PC-9 (cell line): ENCODE measurements at regions not wholly inside any gene's neighbourhood (a gene's known extent, or its start where the extent isn't known, plus 50 kb on each side); places are given as distances from the start of the nearest gene placed in this dataset.

Source experiments
- BruUV-seq: library from RNA; stranded (reverse); fragments of 400-500 nt; replicated peaks from 2 replicates; lab custom pipeline; 2021; lab: Mats Ljungman, UMichigan
- CTCF ChIA-PET: fragments of 300-600 bp; sonication (Branson Sonifier 250); formaldehyde crosslinking; loops from one replicate; lab custom pipeline; 2022; ENCODE audit warnings: antibody characterized with exemption; lab: Charles Lee
- POLR2A ChIA-PET: fragments of 300-600 bp; sonication (Branson Sonifier 250); formaldehyde crosslinking; loops from one replicate; lab custom pipeline; 2022; ENCODE audit warnings: antibody characterized with exemption; ENCODE audit not compliant: unreplicated experiment; lab: Charles Lee
- DNase-seq, 2 experiments: peaks; one replicate each; pipeline versions ENCODE4 v3.0.0 to v3.0.0-alpha.2; 2015 to 2022; ENCODE audit warnings: mixed read lengths in 1 of 2
- H2AFZ ChIP-seq: fragments of 200-600 bp; sonication (generic); 2 replicates; pipeline ENCODE4 v1.8.1; 2017; ENCODE audit warnings: antibody characterized with exemption
- H3F3A ChIP-seq: fragments of 200-600 bp; sonication (generic); 2 replicates; pipeline ENCODE4 v1.8.1; 2017; ENCODE audit warnings: antibody characterized with exemption, mild to moderate bottlenecking, low read depth; ENCODE audit not compliant: insufficient read depth
- H3K27ac ChIP-seq: fragments of 200-600 bp; sonication (generic); 2 replicates; pipeline ENCODE4 v1.6.1; 2016; ENCODE audit warnings: mixed run types
- H3K27me3 ChIP-seq: fragments of 200-600 bp; sonication (generic); 2 replicates; pipeline ENCODE4 v1.6.1; 2016; ENCODE audit warnings: low read depth, mixed run types; ENCODE audit not compliant: insufficient read depth
- H3K36me3 ChIP-seq: fragments of 200-600 bp; sonication (generic); 2 replicates; pipeline ENCODE4 v1.6.1; 2016; ENCODE audit warnings: low read depth, mixed run types
- H3K4me1 ChIP-seq: fragments of 200-600 bp; sonication (generic); replicated peaks from 2 replicates; pipeline ENCODE4 v1.6.1; 2016; ENCODE audit warnings: mixed run types; ENCODE audit not compliant: insufficient read depth
- H3K4me2 ChIP-seq: fragments of 200-600 bp; sonication (generic); 2 replicates; pipeline ENCODE4 v1.6.1; 2017; ENCODE audit warnings: mixed run types
- H3K4me3 ChIP-seq: fragments of 200-600 bp; sonication (generic); 2 replicates; pipeline ENCODE4 v1.6.1; 2016; ENCODE audit warnings: mixed run types
- H3K79me2 ChIP-seq: fragments of 200-600 bp; sonication (generic); 2 replicates; pipeline ENCODE4 v1.6.1; 2017; ENCODE audit warnings: low read depth, mixed run types
- H3K9me2 ChIP-seq: fragments of 200-600 bp; sonication (generic); 2 replicates; pipeline ENCODE4 v1.8.1; 2017; ENCODE audit warnings: mild to moderate bottlenecking; ENCODE audit not compliant: insufficient read depth
- H3K9me3 ChIP-seq: fragments of 200-600 bp; sonication (generic); 2 replicates; pipeline ENCODE4 v1.8.1; 2016; ENCODE audit warnings: low read depth; ENCODE audit not compliant: insufficient read depth
- H4K20me1 ChIP-seq: fragments of 200-600 bp; sonication (generic); 2 replicates; pipeline ENCODE4 v1.8.1; 2017; ENCODE audit not compliant: insufficient read depth
- EZH2 ChIP-seq: fragments of 200-600 bp; sonication (generic); IDR thresholded peaks from 2 replicates; pipeline ENCODE4 v1.8.0; 2017; ENCODE audit warnings: antibody characterized with exemption, low read depth
- intact Hi-C: fragments of 100-400 bp; cut with micrococcal nuclease; formaldehyde crosslinking; loops from one replicate; pipeline ENCODE4 v1.10.0; 2022; ENCODE audit not compliant: unreplicated experiment
- TF ChIP-seq, protein P1 (sequence below): fragments of 200-600 bp; sonication (generic); conservative IDR thresholded peaks from 2 replicates; pipeline ENCODE4 v1.6.1; 2017; ENCODE audit warnings: mixed run types, antibody characterized with exemption, mild to moderate bottlenecking, moderate library complexity

DNA sequence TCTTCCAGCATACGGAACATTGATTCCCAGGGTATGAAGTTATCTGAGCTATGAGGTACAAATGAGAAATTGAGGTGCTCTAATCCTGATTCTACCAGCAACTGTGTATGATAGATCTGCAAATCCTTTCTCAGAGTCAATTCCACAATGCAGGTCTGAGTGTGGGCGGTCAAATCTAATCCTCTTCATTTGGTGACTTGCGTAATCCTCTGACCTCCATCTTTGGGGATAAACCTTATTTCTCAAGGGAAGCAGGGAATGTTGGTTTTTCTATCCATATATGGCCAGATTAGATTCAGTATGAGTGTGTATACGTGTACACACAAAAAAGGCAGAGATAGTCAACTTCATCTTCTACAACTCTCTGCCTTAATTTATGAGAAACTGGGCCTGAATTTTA lies 348.4 kb upstream of the IL12A start:
- Histone ChIP-seq H3K4me3 (no peak overlapping the region), H3K9me3 (no peaks in the 10 kb centered on the region), H3K9me2 (no peaks in the 10 kb centered on the region), H2AFZ (no peak overlapping the region), H3K27ac (no peak overlapping the region), H3F3A (peaks cover 24% of the 10 kb centered on the region), H4K20me1 (no peaks in the 10 kb centered on the region), H3K27me3 (no peaks in the 10 kb centered on the region), H3K36me3 (no peaks in the 10 kb centered on the region), H3K79me2 (no peaks in the 10 kb centered on the region), H3K4me2 (no peak overlapping the region), H3K4me1 (peaks cover 33% of the 10 kb centered on the region)
- intact Hi-C loops: no loop called here
- BruUV-seq: no TSS peak
- DNase-seq: no peak
- TF ChIP-seq, protein P1, sequence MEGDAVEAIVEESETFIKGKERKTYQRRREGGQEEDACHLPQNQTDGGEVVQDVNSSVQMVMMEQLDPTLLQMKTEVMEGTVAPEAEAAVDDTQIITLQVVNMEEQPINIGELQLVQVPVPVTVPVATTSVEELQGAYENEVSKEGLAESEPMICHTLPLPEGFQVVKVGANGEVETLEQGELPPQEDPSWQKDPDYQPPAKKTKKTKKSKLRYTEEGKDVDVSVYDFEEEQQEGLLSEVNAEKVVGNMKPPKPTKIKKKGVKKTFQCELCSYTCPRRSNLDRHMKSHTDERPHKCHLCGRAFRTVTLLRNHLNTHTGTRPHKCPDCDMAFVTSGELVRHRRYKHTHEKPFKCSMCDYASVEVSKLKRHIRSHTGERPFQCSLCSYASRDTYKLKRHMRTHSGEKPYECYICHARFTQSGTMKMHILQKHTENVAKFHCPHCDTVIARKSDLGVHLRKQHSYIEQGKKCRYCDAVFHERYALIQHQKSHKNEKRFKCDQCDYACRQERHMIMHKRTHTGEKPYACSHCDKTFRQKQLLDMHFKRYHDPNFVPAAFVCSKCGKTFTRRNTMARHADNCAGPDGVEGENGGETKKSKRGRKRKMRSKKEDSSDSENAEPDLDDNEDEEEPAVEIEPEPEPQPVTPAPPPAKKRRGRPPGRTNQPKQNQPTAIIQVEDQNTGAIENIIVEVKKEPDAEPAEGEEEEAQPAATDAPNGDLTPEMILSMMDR: no peak
- no peak for TF ChIP-seq EZH2
- POLR2A ChIA-PET: interaction anchor here (0.7 kb wide), 1 partner anchor 135 kb away, joined by 4 read pairs; no protein-coding TSS in a partner anchor
- CTCF ChIA-PET: no interaction called here

DNA sequence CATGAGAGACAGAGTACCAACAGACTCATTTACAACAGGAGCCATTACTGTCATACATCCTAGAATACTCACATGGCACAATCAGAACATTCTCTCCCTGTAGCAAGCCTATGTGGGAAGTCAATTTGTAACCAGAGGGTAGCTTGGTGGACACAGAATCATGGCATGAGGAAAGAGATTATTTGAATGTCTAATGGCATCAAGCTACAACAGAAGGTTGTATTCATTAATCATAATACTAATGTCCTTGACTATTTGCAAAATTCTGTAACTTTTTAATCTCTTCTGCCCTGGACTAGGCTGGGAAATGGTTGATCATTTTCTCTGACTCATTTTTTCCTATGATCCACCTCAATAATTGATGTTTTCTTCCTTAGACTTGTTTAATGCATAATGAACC lies 345.2 kb upstream of the IL12A start:
- intact Hi-C loops: no loop called here
- Histone ChIP-seq H3K27me3 (no peaks in the 10 kb centered on the region), H2AFZ (no peak overlapping the region), H3K4me3 (no peak overlapping the region), H3F3A (peaks cover 7% of the 10 kb centered on the region; the same call in 1 of the 2 replicates), H3K27ac (no peak overlapping the region), H3K4me2 (no peak overlapping the region), H3K36me3 (no peaks in the 10 kb centered on the region), H4K20me1 (no peaks in the 10 kb centered on the region), H3K9me2 (no peaks in the 10 kb centered on the region), H3K4me1 (peaks cover 8% of the 10 kb centered on the region), H3K79me2 (no peaks in the 10 kb centered on the region), H3K9me3 (no peaks in the 10 kb centered on the region)
- no peak for TF ChIP-seq EZH2
- TF ChIP-seq, protein P1: no peak
- ChIA-PET CTCF (no interaction called here), POLR2A (interaction anchor here (0.7 kb wide), 1 partner anchor 196 kb away, joined by 3 read pairs; the partner anchor contains the start of gene SCHIP1)
- no TSS peak for BruUV-seq
- DNase-seq: no peak

- Histone ChIP-seq H3K9me3 (no peaks in the 10 kb centered on the region), H2AFZ (no peak overlapping the region), H3K27me3 (no peaks in the 10 kb centered on the region), H4K20me1 (no peaks in the 10 kb centered on the region), H3F3A (no peaks in the 10 kb centered on the region), H3K36me3 (no peaks in the 10 kb centered on the region), H3K4me3 (no peak overlapping the region), H3K4me2 (no peak overlapping the region), H3K9me2 (no peaks in the 10 kb centered on the region), H3K27ac (no peak overlapping the region), H3K4me1 (no peaks in the 10 kb centered on the region), H3K79me2 (no peaks in the 10 kb centered on the region)
- ChIA-PET POLR2A (no interaction called here), CTCF (no interaction called here)
- intact Hi-C loops: no loop called here
- DNase-seq: no peak
- BruUV-seq: no TSS peak
- TF ChIP-seq EZH2: no peak
- TF ChIP-seq, protein P1: no peak
Observed at GRCh38 chr3:159645874-159646273, 342.8 kb upstream of the IL12A start.
